Right lobe of liver (tissue), 6 donors: ENCODE measurements at regions not wholly inside any gene's neighbourhood (a gene's known extent, or its start where the extent isn't known, plus 50 kb on each side); places are given as distances from the start of the nearest gene placed in this dataset.

Experiments used
- ATAC-seq, 4 donors: fragments of 200-7000 bp; cut with Tn5 transposase; one replicate each; pipeline ENCODE4 v1.9.1; 2020; ENCODE audit warnings: mild to moderate bottlenecking in 4 of 4, moderate library complexity in 4 of 4
- DNase-seq, 3 donors: peaks; one replicate each; pipeline ENCODE4 v3.0.0-alpha.2; 2020
- H3K27ac ChIP-seq, 3 donors: fragments of 200-600 bp; one replicate each; pipeline ENCODE4 v1.8.0; 2022
- H3K27me3 ChIP-seq, 2 donors: fragments of 200-600 bp; one replicate each; pipeline ENCODE4 v1.8.0; 2022
- H3K36me3 ChIP-seq, 4 donors: fragments of 200-600 bp; sonication (generic) in 1 of 4; one replicate each; pipeline versions ENCODE4 v1.5.1 to v1.8.0; 2017 to 2022; ENCODE audit warnings: control low read depth in 1 of 4
- H3K4me1 ChIP-seq, 4 donors: fragments of 200-600 bp; sonication (generic) in 1 of 4; one replicate each; pipeline versions ENCODE4 v1.5.1 to v1.8.0; 2017 to 2022; ENCODE audit warnings: control low read depth in 1 of 4
- H3K4me3 ChIP-seq, 3 donors: fragments of 200-600 bp; one replicate each; pipeline ENCODE4 v1.8.0; 2022
- H3K9me3 ChIP-seq, 4 donors: fragments of 200-600 bp; sonication (generic) in 1 of 4; one replicate each; pipeline versions ENCODE4 v1.5.1 to v1.8.0; 2017 to 2022; ENCODE audit warnings: control low read depth in 1 of 4
- POLR2A ChIP-seq: fragments of 450-650 bp; IDR thresholded peaks from one replicate; pipeline ENCODE4 v1.6.1; 2017; ENCODE audit warnings: antibody characterized with exemption, mild to moderate bottlenecking
- WGBS: methylation state at CpG from one replicate; pipeline ENCODE4 v1.1.6; 2018; ENCODE audit warnings: low coverage, low lambda C conversion rate; ENCODE audit not compliant: insufficient coverage; ENCODE audit errors: missing lambda C conversion rate; 5-methylcytosine and 5-hydroxymethylcytosine counted together
- intact Hi-C, 2 donors: fragments of 100-400 bp; cut with DNase I; formaldehyde crosslinking; loops; one replicate each; pipeline versions ENCODE4 v1.11.2 to v1.14.1; 2022
- TF ChIP-seq, protein P1 (sequence below), 4 donors: fragments of 200-600 bp in 3 of 4; fragments of 450-650 bp in 1 of 4; IDR thresholded peaks; one replicate each; pipeline versions ENCODE4 v1.5.1 to v1.8.0; 2016 to 2022; ENCODE audit warnings: antibody characterized with exemption in 4 of 4, mild to moderate bottlenecking in 2 of 4
- donor health status: DM: no; HTN: yes; CAD: no.
- donor health status: DM: no; HTN: no; CAD: no.
- donor health status: DM: no; HTN: no; CAD: no.
- donor health status: DM: no; HTN: yes; CAD: no.
- donor health status: DM: no; HTN: yes; CAD: no.

DNA sequence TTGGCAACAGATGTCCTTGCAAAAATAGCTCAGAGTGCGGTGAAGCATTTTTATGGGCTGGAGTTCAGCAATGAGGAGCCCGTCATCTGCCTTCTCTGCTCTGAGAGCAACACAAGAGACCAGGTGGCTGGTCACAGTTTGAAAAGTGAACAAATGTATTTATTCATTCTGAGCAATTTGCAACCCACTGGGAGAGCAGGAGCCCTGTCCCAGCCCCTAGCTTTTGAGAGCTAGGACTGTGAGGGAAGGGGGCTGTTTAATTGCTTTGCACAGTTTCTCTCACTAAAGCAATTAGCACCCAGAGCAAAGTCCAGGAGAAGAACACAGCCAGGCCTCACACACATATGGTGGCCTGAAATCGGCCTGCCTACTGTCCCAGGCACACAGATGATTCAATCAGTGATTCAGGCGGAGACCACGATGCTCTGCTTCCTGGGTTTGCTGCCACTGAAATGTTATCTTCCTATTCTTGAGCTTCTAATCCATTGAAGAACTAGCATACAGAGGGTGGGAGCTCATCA is 646.1 kb upstream of the ACVR2A start:
- H3K4me3 ChIP-seq: no peak overlapping the region
- H3K27me3 ChIP-seq: no peaks in the 10 kb centered on the region
- no peak overlapping the region for H3K27ac ChIP-seq
- no peak for ATAC-seq
- no peak for DNase-seq
- H3K9me3 ChIP-seq: no peaks in the 10 kb centered on the region
- no peak for TF ChIP-seq POLR2A
- TF ChIP-seq, protein P1, sequence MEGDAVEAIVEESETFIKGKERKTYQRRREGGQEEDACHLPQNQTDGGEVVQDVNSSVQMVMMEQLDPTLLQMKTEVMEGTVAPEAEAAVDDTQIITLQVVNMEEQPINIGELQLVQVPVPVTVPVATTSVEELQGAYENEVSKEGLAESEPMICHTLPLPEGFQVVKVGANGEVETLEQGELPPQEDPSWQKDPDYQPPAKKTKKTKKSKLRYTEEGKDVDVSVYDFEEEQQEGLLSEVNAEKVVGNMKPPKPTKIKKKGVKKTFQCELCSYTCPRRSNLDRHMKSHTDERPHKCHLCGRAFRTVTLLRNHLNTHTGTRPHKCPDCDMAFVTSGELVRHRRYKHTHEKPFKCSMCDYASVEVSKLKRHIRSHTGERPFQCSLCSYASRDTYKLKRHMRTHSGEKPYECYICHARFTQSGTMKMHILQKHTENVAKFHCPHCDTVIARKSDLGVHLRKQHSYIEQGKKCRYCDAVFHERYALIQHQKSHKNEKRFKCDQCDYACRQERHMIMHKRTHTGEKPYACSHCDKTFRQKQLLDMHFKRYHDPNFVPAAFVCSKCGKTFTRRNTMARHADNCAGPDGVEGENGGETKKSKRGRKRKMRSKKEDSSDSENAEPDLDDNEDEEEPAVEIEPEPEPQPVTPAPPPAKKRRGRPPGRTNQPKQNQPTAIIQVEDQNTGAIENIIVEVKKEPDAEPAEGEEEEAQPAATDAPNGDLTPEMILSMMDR (IDR thresholded peaks at IDR 0.05): no peak
- no peaks in the 10 kb centered on the region for H3K4me1 ChIP-seq
- H3K36me3 ChIP-seq: no peaks in the 10 kb centered on the region
- intact Hi-C loops: no loop called here
- 72% methylated on average over 5 of the region's 5 CpGs for WGBS

DNA sequence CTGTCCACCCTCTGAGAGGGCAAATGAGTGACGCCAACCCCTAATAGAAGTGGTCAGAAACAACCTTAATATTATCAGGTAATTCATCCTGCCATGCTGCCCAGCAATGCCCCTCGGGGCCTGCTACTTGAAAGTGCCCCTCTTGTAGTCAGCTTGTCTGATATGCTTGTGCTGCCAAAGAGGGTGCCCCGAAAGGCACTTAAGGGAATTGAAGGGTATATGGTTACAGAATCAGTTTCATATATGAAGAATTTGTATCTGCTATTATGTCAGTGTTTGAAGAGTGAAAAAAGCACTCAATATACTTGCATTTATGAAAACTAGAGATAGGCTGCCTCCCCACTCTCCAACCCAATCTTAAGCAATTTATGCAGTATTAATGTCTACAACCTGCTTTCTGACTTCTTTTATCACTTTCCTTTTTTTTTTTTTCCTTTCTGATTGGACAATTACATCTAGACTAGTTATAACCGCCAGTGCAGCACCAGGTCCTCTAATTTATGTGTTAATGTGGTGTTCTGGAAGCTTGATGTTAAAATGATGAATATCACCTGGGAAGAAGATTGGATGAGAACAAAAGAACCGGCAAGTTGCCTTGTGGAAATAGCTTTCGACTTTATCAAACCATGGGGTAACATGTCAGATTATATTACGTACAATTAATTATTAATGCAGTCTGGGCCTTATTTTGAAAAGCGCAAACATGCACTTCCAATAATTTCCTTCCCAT is 646.9 kb upstream of the ACVR2A start:
- intact Hi-C loops: no loop called here
- Histone ChIP-seq H3K27me3 (no peaks in the 10 kb centered on the region), H3K36me3 (no peaks in the 10 kb centered on the region), H3K9me3 (no peaks in the 10 kb centered on the region), H3K4me3 (no peak overlapping the region), H3K4me1 (no peaks in the 10 kb centered on the region), H3K27ac (no peak overlapping the region)
- WGBS: 81% methylated on average over 8 of the region's 8 CpGs
- DNase-seq: no peak
- TF ChIP-seq POLR2A: no peak
- TF ChIP-seq, protein P1 (IDR thresholded peaks at IDR 0.05): no peak
- ATAC-seq: no peak

DNA sequence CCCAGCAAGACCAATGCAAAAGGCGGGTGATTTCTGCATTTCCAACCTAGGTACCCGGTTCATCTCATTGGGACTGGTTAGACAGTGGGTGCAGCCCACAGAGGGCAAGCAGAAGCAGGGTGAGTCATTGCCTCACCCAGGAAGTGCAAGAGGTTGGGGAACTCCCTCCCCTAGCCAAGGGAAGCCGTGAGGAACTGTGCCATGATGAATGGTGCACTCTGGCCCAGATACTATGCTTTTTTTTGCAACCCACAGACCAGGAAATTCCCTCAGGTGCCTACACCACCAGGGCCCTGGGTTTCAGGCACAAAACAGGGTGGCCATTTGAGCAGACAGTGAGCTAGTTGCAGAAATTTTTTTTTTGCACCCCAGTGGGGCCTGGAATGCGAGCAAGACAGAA is 662.6 kb upstream of the ACVR2A start:
- no peaks in the 10 kb centered on the region for H3K9me3 ChIP-seq
- H3K36me3 ChIP-seq: no peaks in the 10 kb centered on the region
- no peaks in the 10 kb centered on the region for H3K4me1 ChIP-seq
- intact Hi-C loops: no loop called here
- no peaks in the 10 kb centered on the region for H3K27me3 ChIP-seq
- 45% methylated on average over 4 of the region's 4 CpGs for WGBS
- H3K27ac ChIP-seq: no peak overlapping the region
- ATAC-seq: no peak
- no peak overlapping the region for H3K4me3 ChIP-seq
- no peak for DNase-seq
- TF ChIP-seq, protein P1 (IDR thresholded peaks at IDR 0.05): no peak
- TF ChIP-seq POLR2A: no peak

DNA sequence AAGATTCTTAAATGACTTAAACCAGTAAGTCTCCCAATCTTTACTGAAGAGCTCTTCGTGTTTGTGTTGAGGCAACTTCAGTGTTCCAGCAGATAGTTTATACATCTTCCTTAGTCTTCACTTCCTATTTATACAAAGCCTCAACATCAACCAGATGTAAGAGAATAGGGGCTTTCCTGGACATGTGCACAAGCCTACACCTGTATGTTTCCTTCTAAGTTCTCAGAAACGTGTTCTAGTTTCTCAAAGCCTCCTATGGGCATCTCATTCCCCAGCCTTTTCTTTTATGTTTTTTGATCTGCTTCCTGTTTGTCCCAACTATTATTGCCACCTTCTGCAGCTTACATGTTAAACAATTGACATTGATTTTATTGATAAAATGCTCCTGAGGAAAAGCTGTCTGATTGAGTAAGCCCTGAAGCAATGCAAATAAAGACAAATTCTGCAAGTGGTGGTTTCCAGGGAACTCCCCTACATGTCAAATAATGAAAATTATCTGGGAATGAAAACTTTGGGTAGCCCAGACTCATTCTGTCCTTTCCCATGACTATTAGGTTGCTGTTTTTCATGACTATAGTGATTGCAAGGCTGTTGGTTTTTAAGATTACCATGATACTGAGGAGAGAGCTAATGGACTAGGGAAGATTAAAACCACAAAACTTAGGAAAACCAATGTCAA is 663.3 kb upstream of the ACVR2A start:
- intact Hi-C loops: no loop called here
- no peak for DNase-seq
- Histone ChIP-seq H3K36me3 (no peaks in the 10 kb centered on the region), H3K9me3 (no peaks in the 10 kb centered on the region), H3K27ac (no peak overlapping the region), H3K4me1 (no peaks in the 10 kb centered on the region), H3K4me3 (no peak overlapping the region), H3K27me3 (no peaks in the 10 kb centered on the region)
- ATAC-seq: no peak
- WGBS: 46% methylated on average over 2 of the region's 2 CpGs
- TF ChIP-seq, protein P1 (IDR thresholded peaks at IDR 0.05): no peak
- no peak for TF ChIP-seq POLR2A
